WTC11 (cell line): ENCODE measurements at regions not wholly inside any gene's neighbourhood (a gene's known extent, or its start where the extent isn't known, plus 50 kb on each side); places are given as distances from the start of the nearest gene placed in this dataset.

Experiments used
- ATAC-seq: fragments of 200-7000 bp; cut with Tn5 transposase; 2 replicates; pipeline ENCODE4 v1.10.0; 2021; ENCODE audit warnings: mild to moderate bottlenecking, moderate library complexity
- CTCF ChIA-PET: fragments of 300-600 bp; sonication (Branson Sonifier 250); formaldehyde crosslinking; loops from one replicate; lab custom pipeline; 2021; ENCODE audit warnings: antibody characterized with exemption; lab: Charles Lee
- POLR2A ChIA-PET: fragments of 350-600 bp; sonication (Branson Sonifier 250); formaldehyde crosslinking; loops from one replicate; lab custom pipeline; 2021; ENCODE audit warnings: antibody characterized with exemption; lab: Charles Lee
- DNase-seq: peaks from one replicate; pipeline ENCODE4 v3.0.0; 2021; ENCODE audit warnings: low spot score
- H3K27ac Mint-ChIP-seq: 2 replicates; pipeline ENCODE4 v1.8.0; 2021; ENCODE audit warnings: mixed read lengths
- H3K27me3 Mint-ChIP-seq: 2 replicates; pipeline ENCODE4 v1.8.0; 2021; ENCODE audit warnings: low read depth, mild to moderate bottlenecking, moderate library complexity, mixed read lengths
- H3K36me3 Mint-ChIP-seq: 2 replicates; pipeline ENCODE4 v1.8.0; 2021; ENCODE audit warnings: mixed read lengths
- H3K4me1 Mint-ChIP-seq: 2 replicates; pipeline ENCODE4 v1.8.0; 2022; ENCODE audit warnings: mixed read lengths
- H3K4me3 Mint-ChIP-seq: 2 replicates; pipeline ENCODE4 v1.8.0; 2021; ENCODE audit warnings: mild to moderate bottlenecking, moderate library complexity, mixed read lengths
- H3K9me3 Mint-ChIP-seq: 2 replicates; pipeline ENCODE4 v1.8.0; 2021; ENCODE audit warnings: mixed read lengths
- EMX1 ChIP-seq: fragments of 250-450 bp; sonication (Bioruptor Pico); IDR thresholded peaks from 2 replicates; pipeline ENCODE4 v1.8.0; 2021; ENCODE audit warnings: mild to moderate bottlenecking
- ETV6 ChIP-seq: sonication (generic); formaldehyde crosslinking; IDR thresholded peaks from 2 replicates; pipeline ENCODE4 v1.8.1; 2022; ENCODE audit warnings: mild to moderate bottlenecking, missing genetic modification reagents
- FOXP1 ChIP-seq: sonication (generic); formaldehyde crosslinking; IDR thresholded peaks from 2 replicates; pipeline ENCODE4 v1.8.0; 2022; ENCODE audit warnings: missing genetic modification reagents, mild to moderate bottlenecking, moderate library complexity, borderline replicate concordance
- IRF2 ChIP-seq: sonication (generic); formaldehyde crosslinking; IDR thresholded peaks from 2 replicates; pipeline ENCODE4 v1.8.0; 2022; ENCODE audit warnings: low read depth, missing genetic modification reagents, borderline replicate concordance
- JAZF1 ChIP-seq: fragments of 250-450 bp; sonication (Bioruptor Pico); IDR thresholded peaks from 2 replicates; pipeline ENCODE4 v1.9.0; 2021; ENCODE audit warnings: moderate library complexity, mild to moderate bottlenecking, inconsistent platforms
- NFATC4 ChIP-seq: fragments of 250-450 bp; sonication (Bioruptor Pico); IDR thresholded peaks from 2 replicates; pipeline ENCODE4 v1.9.0; 2021; ENCODE audit warnings: mild to moderate bottlenecking
- OVOL2 ChIP-seq: fragments of 250-450 bp; sonication (Bioruptor Pico); IDR thresholded peaks from 2 replicates; pipeline ENCODE4 v1.9.0; 2021; ENCODE audit warnings: mild to moderate bottlenecking, borderline replicate concordance
- SOX15 ChIP-seq: fragments of 250-450 bp; sonication (Bioruptor Pico); IDR thresholded peaks from 2 replicates; pipeline ENCODE4 v1.9.0; 2021; ENCODE audit warnings: mild to moderate bottlenecking
- TEAD1 ChIP-seq: sonication (generic); formaldehyde crosslinking; IDR thresholded peaks from 2 replicates; pipeline ENCODE4 v1.8.0; 2022; ENCODE audit warnings: mild to moderate bottlenecking, missing genetic modification reagents
- ZNF317 ChIP-seq: sonication (generic); formaldehyde crosslinking; IDR thresholded peaks from 2 replicates; pipeline ENCODE4 v1.8.1; 2023; ENCODE audit warnings: low read depth, mild to moderate bottlenecking, moderate library complexity, missing genetic modification reagents, borderline replicate concordance
- ZNF396 ChIP-seq: fragments of 250-450 bp; sonication (Bioruptor Pico); IDR thresholded peaks from 2 replicates; pipeline ENCODE4 v1.8.0; 2021; ENCODE audit warnings: mild to moderate bottlenecking, moderate library complexity, borderline replicate concordance
- TF ChIP-seq, protein P1 (sequence below): sonication (generic); formaldehyde crosslinking; conservative IDR thresholded peaks from 2 replicates; pipeline ENCODE4 v1.8.1; 2023; ENCODE audit warnings: mild to moderate bottlenecking, low read depth, missing genetic modification reagents, moderate library complexity
- TF ChIP-seq, protein P2 (sequence below): sonication (generic); formaldehyde crosslinking; IDR thresholded peaks from 2 replicates; pipeline ENCODE4 v1.8.0; 2022; ENCODE audit warnings: missing genetic modification reagents
- TF ChIP-seq, protein P3 (sequence below): sonication (generic); formaldehyde crosslinking; IDR thresholded peaks from 2 replicates; pipeline ENCODE4 v1.8.1; 2023; ENCODE audit warnings: mild to moderate bottlenecking, missing genetic modification reagents, moderate library complexity
- TF ChIP-seq, protein P4 (sequence below): sonication (generic); formaldehyde crosslinking; IDR thresholded peaks from 2 replicates; pipeline ENCODE4 v1.8.1; 2023; ENCODE audit warnings: mild to moderate bottlenecking, missing genetic modification reagents, borderline replicate concordance
- TF ChIP-seq, protein P5 (sequence below): fragments of 250-450 bp; sonication (Bioruptor Pico); IDR thresholded peaks from 2 replicates; pipeline ENCODE4 v1.9.0; 2021; ENCODE audit warnings: moderate library complexity, mild to moderate bottlenecking, inconsistent platforms, borderline replicate concordance
- TF ChIP-seq, protein P6 (sequence below): fragments of 250-450 bp; sonication (Bioruptor Pico); IDR thresholded peaks from 2 replicates; pipeline ENCODE4 v2.1.2; 2022; ENCODE audit warnings: mild to moderate bottlenecking, moderate library complexity
- TF ChIP-seq, protein P7 (sequence below): sonication (generic); formaldehyde crosslinking; IDR thresholded peaks from 2 replicates; pipeline ENCODE4 v1.8.1; 2022; ENCODE audit warnings: missing genetic modification reagents, borderline replicate concordance
- TF ChIP-seq, protein P8 (sequence below): sonication (generic); formaldehyde crosslinking; IDR thresholded peaks from 2 replicates; pipeline ENCODE4 v1.8.1; 2022; ENCODE audit warnings: low read depth, mild to moderate bottlenecking, moderate library complexity, missing genetic modification reagents, borderline replicate concordance

DNA sequence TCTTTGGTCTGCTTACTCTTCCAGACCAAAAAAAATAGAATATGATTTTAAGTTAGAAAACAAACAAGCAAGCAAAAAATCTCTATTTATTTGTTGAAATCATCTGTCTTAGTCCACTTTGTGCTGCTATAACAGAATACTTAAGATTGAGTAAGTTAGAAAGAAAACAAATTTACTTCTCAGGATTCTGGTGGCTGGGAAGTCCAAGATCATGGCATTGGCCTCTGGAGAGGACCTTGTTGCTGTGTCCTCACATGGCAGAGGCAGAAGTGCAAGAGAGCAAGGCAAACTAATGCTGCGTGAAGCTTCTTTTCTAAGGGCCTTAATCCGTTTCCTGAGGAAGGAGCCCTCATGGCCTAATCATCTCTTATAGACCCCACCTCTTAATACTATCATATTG lies 156.2 kb downstream of the SPP2 start:
- H3K9me3 Mint-ChIP-seq = peaks cover 64% of the 10 kb centered on the region
- H3K4me3 Mint-ChIP-seq = no peak overlapping the region
- ATAC-seq (no peak), DNase-seq (no peak)
- no peaks in the 10 kb centered on the region for H3K4me1 Mint-ChIP-seq
- no peak overlapping the region for H3K27ac Mint-ChIP-seq
- H3K36me3 Mint-ChIP-seq = peaks cover 15% of the 10 kb centered on the region
- CTCF ChIA-PET = no interaction called here
- POLR2A ChIA-PET = no interaction called here
- no peak for TF ChIP-seq TEAD1 (CRISPR knock-in tag)
- no peak for TF ChIP-seq ZNF317 (CRISPR knock-in tag)
- TF ChIP-seq ETV6 = no peak
- TF ChIP-seq, protein P1, sequence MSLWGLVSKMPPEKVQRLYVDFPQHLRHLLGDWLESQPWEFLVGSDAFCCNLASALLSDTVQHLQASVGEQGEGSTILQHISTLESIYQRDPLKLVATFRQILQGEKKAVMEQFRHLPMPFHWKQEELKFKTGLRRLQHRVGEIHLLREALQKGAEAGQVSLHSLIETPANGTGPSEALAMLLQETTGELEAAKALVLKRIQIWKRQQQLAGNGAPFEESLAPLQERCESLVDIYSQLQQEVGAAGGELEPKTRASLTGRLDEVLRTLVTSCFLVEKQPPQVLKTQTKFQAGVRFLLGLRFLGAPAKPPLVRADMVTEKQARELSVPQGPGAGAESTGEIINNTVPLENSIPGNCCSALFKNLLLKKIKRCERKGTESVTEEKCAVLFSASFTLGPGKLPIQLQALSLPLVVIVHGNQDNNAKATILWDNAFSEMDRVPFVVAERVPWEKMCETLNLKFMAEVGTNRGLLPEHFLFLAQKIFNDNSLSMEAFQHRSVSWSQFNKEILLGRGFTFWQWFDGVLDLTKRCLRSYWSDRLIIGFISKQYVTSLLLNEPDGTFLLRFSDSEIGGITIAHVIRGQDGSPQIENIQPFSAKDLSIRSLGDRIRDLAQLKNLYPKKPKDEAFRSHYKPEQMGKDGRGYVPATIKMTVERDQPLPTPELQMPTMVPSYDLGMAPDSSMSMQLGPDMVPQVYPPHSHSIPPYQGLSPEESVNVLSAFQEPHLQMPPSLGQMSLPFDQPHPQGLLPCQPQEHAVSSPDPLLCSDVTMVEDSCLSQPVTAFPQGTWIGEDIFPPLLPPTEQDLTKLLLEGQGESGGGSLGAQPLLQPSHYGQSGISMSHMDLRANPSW (CRISPR knock-in tag) = no peak
- no peak for TF ChIP-seq JAZF1 (CRISPR knock-in tag)
- no peak for TF ChIP-seq EMX1 (CRISPR knock-in tag)
- TF ChIP-seq, protein P2, sequence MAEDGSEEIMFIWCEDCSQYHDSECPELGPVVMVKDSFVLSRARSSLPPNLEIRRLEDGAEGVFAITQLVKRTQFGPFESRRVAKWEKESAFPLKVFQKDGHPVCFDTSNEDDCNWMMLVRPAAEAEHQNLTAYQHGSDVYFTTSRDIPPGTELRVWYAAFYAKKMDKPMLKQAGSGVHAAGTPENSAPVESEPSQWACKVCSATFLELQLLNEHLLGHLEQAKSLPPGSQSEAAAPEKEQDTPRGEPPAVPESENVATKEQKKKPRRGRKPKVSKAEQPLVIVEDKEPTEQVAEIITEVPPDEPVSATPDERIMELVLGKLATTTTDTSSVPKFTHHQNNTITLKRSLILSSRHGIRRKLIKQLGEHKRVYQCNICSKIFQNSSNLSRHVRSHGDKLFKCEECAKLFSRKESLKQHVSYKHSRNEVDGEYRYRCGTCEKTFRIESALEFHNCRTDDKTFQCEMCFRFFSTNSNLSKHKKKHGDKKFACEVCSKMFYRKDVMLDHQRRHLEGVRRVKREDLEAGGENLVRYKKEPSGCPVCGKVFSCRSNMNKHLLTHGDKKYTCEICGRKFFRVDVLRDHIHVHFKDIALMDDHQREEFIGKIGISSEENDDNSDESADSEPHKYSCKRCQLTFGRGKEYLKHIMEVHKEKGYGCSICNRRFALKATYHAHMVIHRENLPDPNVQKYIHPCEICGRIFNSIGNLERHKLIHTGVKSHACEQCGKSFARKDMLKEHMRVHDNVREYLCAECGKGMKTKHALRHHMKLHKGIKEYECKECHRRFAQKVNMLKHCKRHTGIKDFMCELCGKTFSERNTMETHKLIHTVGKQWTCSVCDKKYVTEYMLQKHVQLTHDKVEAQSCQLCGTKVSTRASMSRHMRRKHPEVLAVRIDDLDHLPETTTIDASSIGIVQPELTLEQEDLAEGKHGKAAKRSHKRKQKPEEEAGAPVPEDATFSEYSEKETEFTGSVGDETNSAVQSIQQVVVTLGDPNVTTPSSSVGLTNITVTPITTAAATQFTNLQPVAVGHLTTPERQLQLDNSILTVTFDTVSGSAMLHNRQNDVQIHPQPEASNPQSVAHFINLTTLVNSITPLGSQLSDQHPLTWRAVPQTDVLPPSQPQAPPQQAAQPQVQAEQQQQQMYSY = no peak
- H3K27me3 Mint-ChIP-seq = no peaks in the 10 kb centered on the region; the same call in none of the 2 replicates

DNA sequence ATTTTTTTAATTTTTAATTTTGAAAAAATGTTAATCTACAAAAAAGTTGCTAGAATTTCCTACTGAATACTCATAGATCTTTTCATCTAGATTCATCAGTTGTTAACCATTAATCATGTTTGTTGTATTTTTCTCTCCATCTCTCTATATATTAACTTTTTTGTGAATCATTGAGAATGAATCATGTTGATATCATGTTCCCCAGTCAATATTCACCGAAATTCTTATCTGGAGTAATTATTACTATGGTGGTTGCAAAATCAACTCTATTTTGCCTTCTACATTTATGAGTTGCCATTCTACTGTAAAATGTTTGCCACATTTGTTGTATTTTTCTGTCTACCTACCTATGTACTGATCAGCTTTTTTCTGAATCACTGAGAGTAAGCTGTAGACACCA lies 154.0 kb downstream of the SPP2 start:
- Mint-ChIP-seq H3K4me3 (no peak overlapping the region), H3K36me3 (peaks cover 15% of the 10 kb centered on the region), H3K9me3 (peaks cover 66% of the 10 kb centered on the region), H3K4me1 (no peaks in the 10 kb centered on the region), H3K27me3 (no peaks in the 10 kb centered on the region; the same call in none of the 2 replicates), H3K27ac (no peak overlapping the region)
- ChIA-PET CTCF (no interaction called here), POLR2A (no interaction called here)
- ATAC-seq (no peak), DNase-seq (no peak)
- TF ChIP-seq OVOL2 (CRISPR knock-in tag) (no peak), IRF2 (CRISPR knock-in tag) (no peak), ZNF396 (CRISPR knock-in tag) (no peak), SOX15 (no peak), FOXP1 (CRISPR knock-in tag) (no peak), NFATC4 (CRISPR knock-in tag) (no peak)
- TF ChIP-seq, protein P3, sequence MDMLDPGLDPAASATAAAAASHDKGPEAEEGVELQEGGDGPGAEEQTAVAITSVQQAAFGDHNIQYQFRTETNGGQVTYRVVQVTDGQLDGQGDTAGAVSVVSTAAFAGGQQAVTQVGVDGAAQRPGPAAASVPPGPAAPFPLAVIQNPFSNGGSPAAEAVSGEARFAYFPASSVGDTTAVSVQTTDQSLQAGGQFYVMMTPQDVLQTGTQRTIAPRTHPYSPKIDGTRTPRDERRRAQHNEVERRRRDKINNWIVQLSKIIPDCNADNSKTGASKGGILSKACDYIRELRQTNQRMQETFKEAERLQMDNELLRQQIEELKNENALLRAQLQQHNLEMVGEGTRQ (CRISPR knock-in tag) = no peak
- TF ChIP-seq, protein P4, sequence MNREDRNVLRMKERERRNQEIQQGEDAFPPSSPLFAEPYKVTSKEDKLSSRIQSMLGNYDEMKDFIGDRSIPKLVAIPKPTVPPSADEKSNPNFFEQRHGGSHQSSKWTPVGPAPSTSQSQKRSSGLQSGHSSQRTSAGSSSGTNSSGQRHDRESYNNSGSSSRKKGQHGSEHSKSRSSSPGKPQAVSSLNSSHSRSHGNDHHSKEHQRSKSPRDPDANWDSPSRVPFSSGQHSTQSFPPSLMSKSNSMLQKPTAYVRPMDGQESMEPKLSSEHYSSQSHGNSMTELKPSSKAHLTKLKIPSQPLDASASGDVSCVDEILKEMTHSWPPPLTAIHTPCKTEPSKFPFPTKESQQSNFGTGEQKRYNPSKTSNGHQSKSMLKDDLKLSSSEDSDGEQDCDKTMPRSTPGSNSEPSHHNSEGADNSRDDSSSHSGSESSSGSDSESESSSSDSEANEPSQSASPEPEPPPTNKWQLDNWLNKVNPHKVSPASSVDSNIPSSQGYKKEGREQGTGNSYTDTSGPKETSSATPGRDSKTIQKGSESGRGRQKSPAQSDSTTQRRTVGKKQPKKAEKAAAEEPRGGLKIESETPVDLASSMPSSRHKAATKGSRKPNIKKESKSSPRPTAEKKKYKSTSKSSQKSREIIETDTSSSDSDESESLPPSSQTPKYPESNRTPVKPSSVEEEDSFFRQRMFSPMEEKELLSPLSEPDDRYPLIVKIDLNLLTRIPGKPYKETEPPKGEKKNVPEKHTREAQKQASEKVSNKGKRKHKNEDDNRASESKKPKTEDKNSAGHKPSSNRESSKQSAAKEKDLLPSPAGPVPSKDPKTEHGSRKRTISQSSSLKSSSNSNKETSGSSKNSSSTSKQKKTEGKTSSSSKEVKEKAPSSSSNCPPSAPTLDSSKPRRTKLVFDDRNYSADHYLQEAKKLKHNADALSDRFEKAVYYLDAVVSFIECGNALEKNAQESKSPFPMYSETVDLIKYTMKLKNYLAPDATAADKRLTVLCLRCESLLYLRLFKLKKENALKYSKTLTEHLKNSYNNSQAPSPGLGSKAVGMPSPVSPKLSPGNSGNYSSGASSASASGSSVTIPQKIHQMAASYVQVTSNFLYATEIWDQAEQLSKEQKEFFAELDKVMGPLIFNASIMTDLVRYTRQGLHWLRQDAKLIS (CRISPR knock-in tag) = no peak
- TF ChIP-seq, protein P5, sequence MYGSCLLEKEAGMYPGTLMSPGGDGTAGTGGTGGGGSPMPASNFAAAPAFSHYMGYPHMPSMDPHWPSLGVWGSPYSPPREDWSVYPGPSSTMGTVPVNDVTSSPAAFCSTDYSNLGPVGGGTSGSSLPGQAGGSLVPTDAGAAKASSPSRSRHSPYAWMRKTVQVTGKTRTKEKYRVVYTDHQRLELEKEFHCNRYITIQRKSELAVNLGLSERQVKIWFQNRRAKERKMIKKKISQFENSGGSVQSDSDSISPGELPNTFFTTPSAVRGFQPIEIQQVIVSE (CRISPR knock-in tag) = no peak
- TF ChIP-seq, protein P6, sequence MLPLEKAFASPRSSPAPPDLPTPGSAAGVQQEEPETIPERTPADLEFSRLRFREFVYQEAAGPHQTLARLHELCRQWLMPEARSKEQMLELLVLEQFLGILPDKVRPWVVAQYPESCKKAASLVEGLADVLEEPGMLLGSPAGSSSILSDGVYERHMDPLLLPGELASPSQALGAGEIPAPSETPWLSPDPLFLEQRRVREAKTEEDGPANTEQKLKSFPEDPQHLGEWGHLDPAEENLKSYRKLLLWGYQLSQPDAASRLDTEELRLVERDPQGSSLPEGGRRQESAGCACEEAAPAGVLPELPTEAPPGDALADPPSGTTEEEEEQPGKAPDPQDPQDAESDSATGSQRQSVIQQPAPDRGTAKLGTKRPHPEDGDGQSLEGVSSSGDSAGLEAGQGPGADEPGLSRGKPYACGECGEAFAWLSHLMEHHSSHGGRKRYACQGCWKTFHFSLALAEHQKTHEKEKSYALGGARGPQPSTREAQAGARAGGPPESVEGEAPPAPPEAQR = no peak
- TF ChIP-seq, protein P7, sequence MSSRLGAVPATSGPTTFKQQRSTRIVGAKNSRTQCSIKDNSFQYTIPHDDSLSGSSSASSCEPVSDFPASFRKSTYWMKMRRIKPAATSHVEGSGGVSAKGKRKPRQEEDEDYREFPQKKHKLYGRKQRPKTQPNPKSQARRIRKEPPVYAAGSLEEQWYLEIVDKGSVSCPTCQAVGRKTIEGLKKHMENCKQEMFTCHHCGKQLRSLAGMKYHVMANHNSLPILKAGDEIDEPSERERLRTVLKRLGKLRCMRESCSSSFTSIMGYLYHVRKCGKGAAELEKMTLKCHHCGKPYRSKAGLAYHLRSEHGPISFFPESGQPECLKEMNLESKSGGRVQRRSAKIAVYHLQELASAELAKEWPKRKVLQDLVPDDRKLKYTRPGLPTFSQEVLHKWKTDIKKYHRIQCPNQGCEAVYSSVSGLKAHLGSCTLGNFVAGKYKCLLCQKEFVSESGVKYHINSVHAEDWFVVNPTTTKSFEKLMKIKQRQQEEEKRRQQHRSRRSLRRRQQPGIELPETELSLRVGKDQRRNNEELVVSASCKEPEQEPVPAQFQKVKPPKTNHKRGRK (CRISPR knock-in tag) = no peak
- TF ChIP-seq, protein P8, sequence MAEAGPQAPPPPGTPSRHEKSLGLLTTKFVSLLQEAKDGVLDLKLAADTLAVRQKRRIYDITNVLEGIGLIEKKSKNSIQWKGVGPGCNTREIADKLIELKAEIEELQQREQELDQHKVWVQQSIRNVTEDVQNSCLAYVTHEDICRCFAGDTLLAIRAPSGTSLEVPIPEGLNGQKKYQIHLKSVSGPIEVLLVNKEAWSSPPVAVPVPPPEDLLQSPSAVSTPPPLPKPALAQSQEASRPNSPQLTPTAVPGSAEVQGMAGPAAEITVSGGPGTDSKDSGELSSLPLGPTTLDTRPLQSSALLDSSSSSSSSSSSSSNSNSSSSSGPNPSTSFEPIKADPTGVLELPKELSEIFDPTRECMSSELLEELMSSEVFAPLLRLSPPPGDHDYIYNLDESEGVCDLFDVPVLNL = no peak
